ENCODE measurements at regions not wholly inside any gene's neighbourhood (a gene's known extent, or its start where the extent isn't known, plus 50 kb on each side); places are given as distances from the start of the nearest gene placed in this dataset.
A peak's percentile ranks its signal among the peaks of the same experiment; 100 is the strongest.

DNA sequence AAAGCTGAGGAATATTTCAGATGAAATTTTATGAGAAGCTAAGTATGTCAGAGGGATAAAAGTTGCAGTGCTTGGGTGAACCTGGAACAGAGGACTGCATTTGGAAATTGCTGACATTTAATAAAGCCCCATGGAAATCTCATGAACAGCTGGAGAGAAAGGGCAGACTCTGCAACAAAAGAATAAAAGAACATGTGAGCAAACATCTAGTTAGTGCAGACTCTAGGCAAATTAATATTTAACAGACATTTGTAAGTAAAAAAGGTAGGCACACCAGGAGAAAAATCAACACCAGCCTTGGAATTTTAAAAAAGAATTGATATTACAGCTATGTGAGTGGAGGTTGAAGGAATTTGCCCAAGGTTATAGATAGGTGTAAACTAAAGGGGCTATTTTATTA is 114.6 kb upstream of the PUDP start:
- H3K4me1 ChIP-seq (ENCODE audit: insufficient read depth, poor library complexity, severe bottlenecking): peaks cover 3% of the 10 kb centered on the region
- H3K4me3 ChIP-seq (ENCODE audit: severe bottlenecking): no peak overlapping the region
- no peaks in the 10 kb centered on the region for H3K36me3 ChIP-seq (ENCODE audit: low read depth)
- TF ChIP-seq, protein P1, sequence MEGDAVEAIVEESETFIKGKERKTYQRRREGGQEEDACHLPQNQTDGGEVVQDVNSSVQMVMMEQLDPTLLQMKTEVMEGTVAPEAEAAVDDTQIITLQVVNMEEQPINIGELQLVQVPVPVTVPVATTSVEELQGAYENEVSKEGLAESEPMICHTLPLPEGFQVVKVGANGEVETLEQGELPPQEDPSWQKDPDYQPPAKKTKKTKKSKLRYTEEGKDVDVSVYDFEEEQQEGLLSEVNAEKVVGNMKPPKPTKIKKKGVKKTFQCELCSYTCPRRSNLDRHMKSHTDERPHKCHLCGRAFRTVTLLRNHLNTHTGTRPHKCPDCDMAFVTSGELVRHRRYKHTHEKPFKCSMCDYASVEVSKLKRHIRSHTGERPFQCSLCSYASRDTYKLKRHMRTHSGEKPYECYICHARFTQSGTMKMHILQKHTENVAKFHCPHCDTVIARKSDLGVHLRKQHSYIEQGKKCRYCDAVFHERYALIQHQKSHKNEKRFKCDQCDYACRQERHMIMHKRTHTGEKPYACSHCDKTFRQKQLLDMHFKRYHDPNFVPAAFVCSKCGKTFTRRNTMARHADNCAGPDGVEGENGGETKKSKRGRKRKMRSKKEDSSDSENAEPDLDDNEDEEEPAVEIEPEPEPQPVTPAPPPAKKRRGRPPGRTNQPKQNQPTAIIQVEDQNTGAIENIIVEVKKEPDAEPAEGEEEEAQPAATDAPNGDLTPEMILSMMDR (IDR thresholded peaks at IDR 0.05; ENCODE audit: poor library complexity, severe bottlenecking): no peak
- H3K9me3 ChIP-seq (ENCODE audit: severe bottlenecking): no peaks in the 10 kb centered on the region
- ATAC-seq (ENCODE audit: low read depth): no peak
- H3K27ac ChIP-seq (ENCODE audit: poor library complexity, severe bottlenecking): no peak overlapping the region
- no peak for DNase-seq (ENCODE audit: low spot score)
- no peaks in the 10 kb centered on the region for H3K27me3 ChIP-seq (ENCODE audit: insufficient read depth, poor library complexity, severe bottlenecking)

DNA sequence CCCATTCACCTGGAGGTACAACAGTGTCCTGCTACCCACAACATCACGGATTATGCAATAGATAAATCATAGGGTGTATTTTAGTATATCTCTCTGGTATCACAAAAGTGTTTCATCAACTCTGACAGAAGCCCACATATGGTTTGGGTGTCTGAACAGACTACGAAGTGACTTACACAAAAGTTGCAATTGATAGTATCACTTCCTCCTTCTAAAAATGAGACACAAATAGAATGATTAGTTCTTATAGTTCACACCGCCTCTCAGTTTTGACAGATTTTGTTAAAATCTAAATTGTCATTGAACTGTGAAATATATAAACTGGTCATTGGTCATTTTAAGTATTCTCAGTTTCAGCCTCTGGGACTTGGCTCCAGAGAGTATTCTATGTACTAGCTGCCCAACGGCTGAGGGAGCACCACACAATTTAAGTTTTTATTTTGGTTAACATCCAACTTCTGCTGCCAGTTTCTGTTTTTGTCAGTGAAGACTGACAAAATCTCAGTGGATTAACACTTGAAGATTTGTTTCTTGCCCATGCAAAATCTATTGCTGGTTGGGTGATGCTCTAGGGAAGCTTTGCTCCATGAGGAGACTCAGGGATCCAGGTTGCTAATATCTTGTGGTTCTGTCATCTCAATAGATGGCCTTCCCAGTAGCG is 113.8 kb upstream of the PUDP start:
- no peak overlapping the region for H3K4me3 ChIP-seq (ENCODE audit: severe bottlenecking)
- peaks cover 3% of the 10 kb centered on the region for H3K4me1 ChIP-seq (ENCODE audit: insufficient read depth, poor library complexity, severe bottlenecking)
- no peaks in the 10 kb centered on the region for H3K36me3 ChIP-seq (ENCODE audit: low read depth)
- ATAC-seq (ENCODE audit: low read depth) (no peak), DNase-seq (ENCODE audit: low spot score) (no peak)
- TF ChIP-seq, protein P1 (IDR thresholded peaks at IDR 0.05; ENCODE audit: poor library complexity, severe bottlenecking): no peak
- no peaks in the 10 kb centered on the region for H3K9me3 ChIP-seq (ENCODE audit: severe bottlenecking)
- H3K27ac ChIP-seq (ENCODE audit: poor library complexity, severe bottlenecking): no peak overlapping the region
- no peaks in the 10 kb centered on the region for H3K27me3 ChIP-seq (ENCODE audit: insufficient read depth, poor library complexity, severe bottlenecking)

DNA sequence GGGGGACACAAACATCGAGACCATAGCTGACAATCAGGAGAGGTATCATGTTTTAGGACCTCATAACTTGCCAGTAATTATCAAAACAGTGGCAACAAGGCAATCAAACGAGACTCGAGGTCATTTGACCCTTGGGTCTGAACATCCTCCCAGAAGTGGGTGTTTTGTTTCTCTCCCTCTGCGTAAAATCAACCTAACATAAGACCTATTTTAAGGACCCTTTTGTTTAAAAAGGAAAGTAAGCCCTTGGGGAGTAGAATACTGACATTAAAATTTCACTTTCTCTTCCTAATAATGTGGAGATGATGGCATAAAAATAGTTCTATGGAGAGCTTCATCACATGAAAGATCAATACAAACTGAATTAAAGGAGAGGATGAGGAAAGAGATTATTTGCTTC is 106.2 kb upstream of the PUDP start:
- no peak for DNase-seq (ENCODE audit: low spot score)
- H3K9me3 ChIP-seq (ENCODE audit: severe bottlenecking): no peaks in the 10 kb centered on the region
- H3K27ac ChIP-seq (ENCODE audit: poor library complexity, severe bottlenecking): no peak overlapping the region
- ATAC-seq (ENCODE audit: low read depth): no peak
- H3K36me3 ChIP-seq (ENCODE audit: low read depth): no peaks in the 10 kb centered on the region
- no peaks in the 10 kb centered on the region for H3K27me3 ChIP-seq (ENCODE audit: insufficient read depth, poor library complexity, severe bottlenecking)
- H3K4me3 ChIP-seq (ENCODE audit: severe bottlenecking): no peak overlapping the region
- H3K4me1 ChIP-seq (ENCODE audit: insufficient read depth, poor library complexity, severe bottlenecking): no peaks in the 10 kb centered on the region
- TF ChIP-seq, protein P1 (IDR thresholded peaks at IDR 0.05; ENCODE audit: poor library complexity, severe bottlenecking): no peak

DNA sequence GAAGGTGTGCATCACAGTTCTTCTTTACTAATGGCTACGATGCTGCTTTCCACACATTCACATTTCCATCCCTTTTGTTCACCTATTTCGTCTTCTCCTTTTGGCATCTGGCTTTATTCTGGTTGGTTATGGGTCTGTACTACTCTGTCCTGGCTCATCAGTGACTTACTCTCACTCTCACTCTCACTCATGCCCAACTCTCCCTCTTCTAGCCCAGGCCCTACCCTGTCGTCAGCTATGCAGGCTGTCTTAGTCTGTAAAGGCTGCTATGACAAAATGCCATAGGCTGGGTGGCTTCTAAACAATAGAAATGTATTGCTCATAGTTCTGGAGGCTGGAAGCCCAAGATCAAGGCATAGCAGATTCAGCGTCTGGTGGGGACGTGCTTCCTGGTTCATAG is 105.6 kb upstream of the PUDP start:
- no peak overlapping the region for H3K4me3 ChIP-seq (ENCODE audit: severe bottlenecking)
- no peaks in the 10 kb centered on the region for H3K27me3 ChIP-seq (ENCODE audit: insufficient read depth, poor library complexity, severe bottlenecking)
- TF ChIP-seq, protein P1 (IDR thresholded peaks at IDR 0.05; ENCODE audit: poor library complexity, severe bottlenecking): no peak
- DNase-seq (ENCODE audit: low spot score): no peak
- no peaks in the 10 kb centered on the region for H3K36me3 ChIP-seq (ENCODE audit: low read depth)
- H3K4me1 ChIP-seq (ENCODE audit: insufficient read depth, poor library complexity, severe bottlenecking): no peaks in the 10 kb centered on the region
- no peak for ATAC-seq (ENCODE audit: low read depth)
- H3K9me3 ChIP-seq (ENCODE audit: severe bottlenecking): no peaks in the 10 kb centered on the region
- no peak overlapping the region for H3K27ac ChIP-seq (ENCODE audit: poor library complexity, severe bottlenecking)

DNA sequence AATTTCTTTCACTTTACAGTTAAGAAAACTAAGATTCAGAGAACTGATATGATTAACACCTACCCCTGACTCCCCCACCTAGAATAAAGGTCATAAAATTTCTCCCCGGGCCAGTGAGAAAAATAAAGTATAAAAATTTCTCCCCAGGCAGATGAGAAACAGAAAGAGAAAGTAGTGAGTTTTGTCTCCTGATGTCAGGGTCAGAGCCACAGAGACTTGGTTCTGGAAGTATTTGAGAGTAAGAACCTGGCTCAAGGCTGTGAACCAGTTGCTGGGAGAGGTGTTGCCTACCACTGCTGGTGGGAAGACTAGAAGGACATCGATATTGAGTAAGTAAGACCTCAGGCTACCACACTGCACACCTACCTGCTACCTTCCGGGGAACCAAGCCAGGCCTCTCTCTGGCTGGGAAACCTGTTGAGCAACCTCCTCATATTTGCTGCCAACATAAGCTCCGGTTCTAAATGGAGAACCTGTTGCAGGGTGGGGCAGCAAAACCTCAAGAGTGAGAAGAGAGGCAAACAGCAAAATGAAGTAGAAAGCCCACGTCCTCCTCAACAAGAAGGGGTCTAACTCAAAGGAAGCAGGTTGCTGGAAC is 104.2 kb upstream of the PUDP start:
- H3K4me1 ChIP-seq (ENCODE audit: insufficient read depth, poor library complexity, severe bottlenecking): no peaks in the 10 kb centered on the region
- H3K27ac ChIP-seq (ENCODE audit: poor library complexity, severe bottlenecking): no peak overlapping the region
- peak; percentile 56; the same call in 2 of the 3 replicates for ATAC-seq (ENCODE audit: low read depth)
- no peaks in the 10 kb centered on the region for H3K36me3 ChIP-seq (ENCODE audit: low read depth)
- no peak overlapping the region for H3K4me3 ChIP-seq (ENCODE audit: severe bottlenecking)
- DNase-seq (ENCODE audit: low spot score): no peak
- H3K27me3 ChIP-seq (ENCODE audit: insufficient read depth, poor library complexity, severe bottlenecking): no peaks in the 10 kb centered on the region
- no peaks in the 10 kb centered on the region for H3K9me3 ChIP-seq (ENCODE audit: severe bottlenecking)
- TF ChIP-seq, protein P1 (IDR thresholded peaks at IDR 0.05; ENCODE audit: poor library complexity, severe bottlenecking): no peak

Measured in RWPE2 (cell line).